HG03457 (cell line): ENCODE measurements at regions not wholly inside any gene's neighbourhood (a gene's known extent, or its start where the extent isn't known, plus 50 kb on each side); places are given as distances from the start of the nearest gene placed in this dataset.

Experiments
- ATAC-seq: cut with Tn5 transposase; IDR thresholded peaks from one replicate; pipeline ENCODE4 v1.9.1; 2021; ENCODE audit warnings: moderate number of reproducible peaks; ENCODE audit not compliant: unreplicated experiment

DNA sequence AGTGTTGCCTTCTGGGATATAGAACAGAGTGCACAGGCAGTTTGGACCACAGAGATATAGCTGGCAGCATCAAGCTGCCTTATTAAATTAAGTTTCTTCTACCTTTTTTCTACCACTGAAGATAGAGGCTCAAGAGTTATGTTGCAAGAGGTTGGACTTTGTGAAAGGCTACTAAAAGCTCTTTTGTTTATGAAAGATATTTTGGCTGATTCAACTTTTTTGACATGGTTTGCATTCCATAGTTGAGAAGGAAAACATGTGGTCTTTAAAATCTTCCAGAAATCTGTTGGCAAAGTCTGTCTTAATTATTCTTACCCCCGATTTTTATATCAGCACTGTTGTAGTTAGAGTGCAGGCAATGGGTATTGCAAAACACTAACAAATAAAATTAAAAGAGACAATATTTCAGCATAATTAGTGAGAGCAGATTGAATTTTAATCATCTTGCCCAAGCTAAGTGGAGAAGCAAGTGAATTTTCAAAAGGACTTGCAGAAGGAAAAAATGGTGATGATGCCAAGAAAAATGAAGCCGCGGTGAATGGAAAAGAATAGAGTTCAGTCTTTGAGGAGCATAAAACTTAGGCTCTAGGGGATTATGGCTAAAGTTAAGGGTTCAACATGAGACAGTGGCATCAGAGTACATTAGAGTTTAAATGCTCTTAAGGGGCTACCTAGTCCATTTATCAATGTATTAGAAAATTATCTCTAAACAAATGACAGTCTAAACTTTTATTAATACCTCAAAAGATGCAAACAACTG is 450.9 kb upstream of the CNTNAP2 start:
- ATAC-seq: no peak

DNA sequence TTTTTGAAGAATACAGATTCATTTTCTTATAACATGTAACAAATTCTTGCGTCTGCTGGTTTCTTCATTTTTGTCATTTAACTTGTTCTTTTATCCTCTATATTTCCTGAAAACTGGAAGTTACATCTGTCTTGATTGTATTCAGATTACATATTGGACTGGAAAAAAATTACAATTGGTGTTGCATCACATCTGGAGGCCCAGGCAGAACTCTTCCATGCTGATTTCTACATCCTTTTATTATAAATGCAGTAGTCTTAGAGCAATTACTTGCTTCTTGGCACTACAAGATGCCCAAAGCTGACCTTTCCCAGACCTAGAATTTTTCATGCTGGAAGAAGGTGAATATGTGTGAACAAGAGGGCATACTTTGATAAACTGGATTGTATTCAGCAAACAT is 460.9 kb upstream of the CNTNAP2 start:
- ATAC-seq: no peak

DNA sequence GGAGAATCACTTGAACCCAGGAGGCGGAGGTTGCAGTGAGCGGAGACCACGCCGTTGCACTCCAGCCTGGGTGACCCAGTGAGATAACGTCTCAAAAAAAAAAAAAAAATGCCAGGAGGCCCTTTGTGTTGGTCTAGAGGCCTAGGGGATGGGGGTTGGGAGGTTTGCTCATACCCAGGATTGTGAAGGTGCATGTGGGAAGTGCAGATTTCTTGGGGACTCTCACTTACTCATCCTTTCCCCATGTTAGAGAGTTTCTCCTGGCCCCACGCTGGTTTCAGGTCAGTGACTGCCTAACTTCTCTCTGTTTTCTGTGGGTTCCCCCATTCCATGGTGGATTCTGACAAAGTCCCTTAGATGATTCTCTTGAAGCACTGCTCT is 471.5 kb upstream of the CNTNAP2 start:
- ATAC-seq: no peak

DNA sequence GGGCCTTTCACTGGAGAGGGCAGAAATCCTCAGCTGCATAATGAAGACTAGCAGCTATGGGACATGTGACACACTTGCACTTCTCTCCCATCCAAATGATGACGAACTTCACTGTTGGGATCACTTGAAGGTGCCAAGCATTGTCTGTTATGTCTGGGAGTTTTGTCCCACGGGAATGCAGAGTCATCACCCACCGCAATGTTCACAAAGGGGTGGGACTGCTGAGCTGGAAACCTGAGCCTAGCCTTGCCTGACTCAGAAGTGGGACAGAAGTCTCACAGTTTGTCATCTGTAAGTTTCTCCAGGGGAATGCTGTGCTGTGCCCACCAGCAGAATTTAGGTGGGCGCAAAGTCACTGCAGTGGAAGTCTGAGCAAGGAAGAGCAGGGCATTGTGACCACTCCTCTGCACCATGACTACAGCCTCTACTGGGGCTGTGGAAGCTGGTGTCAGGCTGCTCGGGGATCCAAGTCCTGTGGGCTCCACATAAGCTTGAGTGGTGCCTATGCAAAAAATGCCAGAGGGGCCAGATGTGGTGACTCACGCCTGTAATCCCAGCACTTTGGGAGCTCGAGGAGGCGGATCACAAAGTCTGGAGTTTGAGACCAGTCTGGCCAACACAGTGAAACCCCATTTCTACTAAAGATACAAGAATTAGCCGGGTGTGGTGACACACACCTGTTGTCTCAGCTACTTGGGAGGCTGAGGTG is 472.0 kb upstream of the CNTNAP2 start:
- no peak for ATAC-seq

DNA sequence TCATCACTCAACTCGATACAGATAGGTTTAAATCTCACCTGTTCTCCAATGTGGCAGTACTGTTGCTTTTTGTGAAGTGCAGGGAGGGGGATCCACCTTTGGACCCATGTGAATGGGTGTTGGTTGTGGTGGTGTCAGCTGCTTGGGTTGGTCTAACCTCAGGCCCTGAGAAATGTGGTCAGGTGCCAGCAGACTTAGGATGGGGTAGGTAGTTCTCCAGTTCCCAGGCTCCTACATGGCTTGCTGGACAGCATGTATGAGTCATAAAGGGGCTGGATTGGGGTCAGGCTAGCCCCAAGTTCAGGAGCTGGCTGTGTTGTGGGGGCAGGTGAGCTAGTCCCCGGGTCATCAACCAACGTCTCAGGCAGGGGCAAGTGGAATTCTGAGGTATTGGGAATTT is 472.6 kb upstream of the CNTNAP2 start:
- ATAC-seq: no peak

DNA sequence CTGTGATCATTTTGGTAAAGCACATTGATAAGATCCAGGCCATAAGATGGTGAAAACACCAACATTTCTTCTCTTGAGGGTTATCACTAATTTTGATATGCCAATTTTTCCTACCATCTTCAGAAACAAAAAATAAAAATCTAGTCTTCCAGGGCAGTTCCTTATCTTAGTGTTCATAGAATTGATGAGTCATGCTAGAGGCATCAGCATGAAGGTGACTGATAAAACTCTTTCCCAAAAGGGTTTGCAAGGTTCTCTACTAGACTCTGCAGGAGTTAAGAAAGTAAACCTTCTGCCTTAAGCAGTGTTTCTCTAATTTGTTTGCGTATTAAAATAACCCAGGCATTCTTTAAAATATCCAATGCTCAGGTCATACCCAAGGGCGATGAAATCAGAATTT is 483.1 kb upstream of the CNTNAP2 start:
- no peak for ATAC-seq

DNA sequence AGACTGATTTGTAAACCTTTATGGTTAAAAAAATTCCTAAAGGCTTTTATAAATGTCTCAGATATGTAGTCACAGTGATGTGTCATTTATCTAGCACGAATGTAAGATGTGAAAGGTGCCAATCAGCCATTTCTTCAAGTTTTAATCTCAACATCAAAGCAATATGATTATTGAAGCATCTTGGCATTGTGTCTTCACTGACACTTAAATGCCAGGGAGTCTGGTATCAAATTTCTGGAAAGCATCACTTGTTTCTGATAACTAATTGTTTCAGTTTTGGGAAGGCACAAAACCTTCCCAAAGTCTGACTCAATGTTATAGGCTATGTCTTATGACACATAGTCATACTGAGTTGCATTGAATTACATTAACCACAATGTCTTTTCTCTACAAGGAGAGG is 492.0 kb upstream of the CNTNAP2 start:
- ATAC-seq: no peak

DNA sequence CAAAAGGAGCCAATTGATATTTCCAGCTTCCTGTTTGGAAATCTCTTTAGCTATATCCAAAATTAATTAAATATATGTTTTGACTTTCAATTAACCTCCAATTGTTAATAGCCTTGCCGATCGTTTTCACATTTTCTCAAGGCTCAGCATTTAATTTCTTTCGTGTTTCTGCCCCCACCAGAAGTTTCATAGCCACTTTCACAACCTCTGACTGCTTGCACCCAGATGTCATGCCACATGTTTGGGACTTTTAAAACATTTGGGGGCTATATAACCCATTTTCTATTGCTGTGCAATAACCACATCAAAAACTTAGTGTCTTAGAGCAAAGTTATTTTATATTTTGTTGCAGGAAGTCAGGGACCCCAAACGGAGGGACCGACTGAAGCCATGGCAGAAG is 510.6 kb upstream of the CNTNAP2 start:
- no peak for ATAC-seq

DNA sequence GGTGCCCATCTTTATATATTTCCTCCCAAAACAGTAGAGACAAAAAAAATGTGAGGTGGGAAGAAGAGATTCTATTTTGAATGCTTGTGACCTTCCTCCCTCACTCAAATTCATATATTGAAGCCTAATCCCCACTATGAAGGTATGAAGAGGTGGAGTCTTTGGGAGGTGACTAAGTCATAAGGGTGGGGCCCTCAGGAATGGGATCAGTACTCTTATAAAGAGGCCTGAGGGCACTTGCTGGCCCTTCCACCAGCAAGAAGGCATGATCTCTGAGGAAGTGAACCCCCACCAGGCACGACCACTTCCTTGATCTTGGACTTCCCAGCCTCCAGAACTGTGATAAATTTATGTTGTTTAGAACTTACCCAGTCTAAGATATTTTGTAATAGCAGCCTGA is 517.2 kb upstream of the CNTNAP2 start:
- no peak for ATAC-seq

DNA sequence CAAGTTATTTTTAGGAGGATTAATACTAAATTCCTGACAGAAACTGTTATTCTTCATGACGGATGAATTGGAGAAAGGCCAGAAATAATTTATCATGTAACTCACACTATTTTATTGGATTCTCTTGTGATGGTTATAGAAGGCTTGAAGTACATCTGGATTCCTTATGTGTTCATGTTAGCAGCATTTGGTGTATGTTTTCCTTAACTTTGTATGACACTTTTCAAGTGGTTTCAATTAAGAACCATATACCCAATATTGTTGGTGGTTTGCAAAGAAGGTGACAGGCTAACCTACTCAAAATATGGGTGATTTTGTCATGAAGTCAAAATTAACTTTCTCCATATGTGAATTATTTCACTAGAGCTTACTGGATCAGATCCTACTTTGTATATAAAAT is 532.2 kb upstream of the CNTNAP2 start:
- ATAC-seq: no peak

DNA sequence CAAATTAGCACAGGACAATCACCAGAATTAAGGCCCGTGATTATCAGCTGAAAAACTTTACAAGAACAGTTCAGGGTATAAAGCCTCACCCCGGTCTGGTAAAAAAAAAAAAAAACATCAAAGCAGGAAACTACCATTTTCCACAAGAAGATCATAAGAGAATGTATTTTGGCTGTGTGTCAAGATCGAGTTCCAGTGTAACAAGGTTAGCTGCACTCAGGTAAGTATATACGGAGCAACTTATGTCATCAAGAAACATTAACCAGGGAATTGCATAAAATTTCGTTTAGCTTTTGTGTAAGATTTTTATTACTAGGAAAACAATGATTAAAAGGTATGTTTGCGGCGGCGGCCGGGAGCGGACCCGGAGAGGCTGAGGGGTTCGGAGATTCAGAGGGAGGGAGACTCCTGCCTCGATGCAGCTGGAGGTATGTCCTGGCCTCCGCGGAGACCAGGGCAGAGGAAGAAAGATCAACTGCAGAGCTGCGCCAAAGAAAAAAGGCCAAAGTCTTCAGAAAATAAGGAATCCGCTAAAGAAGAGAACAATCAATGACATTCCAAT is 533.8 kb upstream of the CNTNAP2 start:
- no peak for ATAC-seq

DNA sequence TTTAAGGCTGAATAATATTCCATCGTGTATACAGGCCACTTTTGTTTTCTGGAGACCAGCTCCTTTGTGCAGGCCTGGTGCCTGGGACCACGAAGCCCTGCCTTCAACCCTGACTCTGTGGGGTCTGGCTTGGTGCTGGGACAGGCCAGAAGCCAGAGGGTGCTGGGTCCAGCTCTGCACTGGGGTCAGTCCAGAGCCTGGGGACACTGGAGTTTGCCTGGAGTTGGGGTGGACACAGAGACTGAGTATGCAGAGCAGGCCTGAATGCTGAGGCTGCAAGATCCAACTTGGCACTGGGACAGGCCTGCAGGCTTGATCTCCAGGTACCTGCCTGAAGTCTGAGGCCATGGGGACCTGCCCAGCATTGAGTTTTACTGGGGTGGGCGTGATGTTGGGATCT is 558.8 kb upstream of the CNTNAP2 start:
- no peak for ATAC-seq

DNA sequence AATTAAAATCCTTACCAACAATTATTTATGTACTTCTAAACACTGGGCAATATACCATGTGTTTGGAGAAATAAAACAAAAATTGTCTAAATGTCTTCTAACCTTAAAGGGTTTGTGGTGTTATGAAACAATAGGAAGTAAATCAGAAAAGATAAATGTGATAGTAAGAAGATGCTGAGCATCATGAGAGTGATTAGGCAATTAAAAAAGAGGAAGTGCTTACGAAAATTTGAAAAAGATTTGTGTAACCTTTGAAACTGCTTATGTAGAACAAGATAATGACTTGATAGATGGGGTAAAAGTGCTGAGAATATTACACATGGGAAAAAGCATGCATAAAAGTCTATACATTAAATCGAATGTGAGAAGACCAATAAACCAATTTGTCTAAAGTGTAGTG is 573.4 kb upstream of the CNTNAP2 start:
- no peak for ATAC-seq

DNA sequence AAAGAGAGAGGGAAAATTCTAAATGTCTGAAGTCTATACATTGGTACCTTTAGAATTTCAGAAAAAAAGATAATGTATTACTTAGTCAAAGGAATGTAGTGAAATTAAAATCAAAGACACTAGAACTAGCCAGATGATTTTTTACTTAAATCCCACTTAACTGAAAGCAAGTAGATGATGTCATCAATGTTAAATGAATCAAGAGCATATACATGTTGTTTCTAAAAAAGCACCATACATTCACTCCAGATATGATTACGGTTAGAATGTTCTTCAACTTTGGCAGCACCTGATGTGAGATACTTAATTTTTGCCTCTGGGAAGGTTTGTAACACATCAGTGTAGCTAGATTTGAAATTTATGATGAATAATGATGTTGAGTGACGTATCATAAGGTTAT is 576.7 kb upstream of the CNTNAP2 start:
- ATAC-seq: no peak

DNA sequence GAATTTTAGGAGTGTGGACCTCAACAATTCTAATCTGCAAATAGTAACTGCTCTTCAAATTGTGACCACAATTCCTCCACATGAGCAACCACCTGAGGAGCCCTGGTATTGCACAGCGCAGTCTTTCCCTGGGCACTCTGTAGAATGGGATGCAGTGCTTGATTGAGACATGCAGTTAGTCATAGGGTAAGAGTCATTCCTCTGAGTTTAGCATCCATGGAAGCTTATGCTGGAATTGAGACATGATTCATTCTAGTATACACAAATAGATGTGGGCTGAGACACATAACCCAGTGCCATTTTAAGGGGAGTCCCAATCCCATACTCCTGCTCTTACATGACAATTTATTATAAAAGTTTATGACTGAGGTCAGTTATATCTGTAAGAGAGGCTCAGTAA is 582.3 kb upstream of the CNTNAP2 start:
- ATAC-seq: no peak

DNA sequence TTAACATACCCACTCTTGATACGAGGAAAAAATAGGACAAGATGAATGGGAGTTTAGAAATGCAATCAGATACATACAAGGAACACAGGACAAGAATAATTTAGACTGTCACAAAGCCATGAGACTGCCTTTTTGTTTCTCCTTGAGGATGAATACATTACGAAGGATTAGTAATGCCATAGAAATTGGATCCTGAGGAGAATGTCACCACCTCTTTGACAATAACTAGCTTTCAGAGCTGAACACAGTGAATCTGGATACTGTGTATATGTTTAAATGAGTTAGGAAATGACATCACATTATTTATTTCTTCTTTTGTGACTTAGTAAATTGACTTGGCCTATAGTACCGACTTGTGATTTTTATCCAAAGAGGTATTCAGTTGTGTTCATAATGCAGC is 596.3 kb upstream of the CNTNAP2 start:
- no peak for ATAC-seq

DNA sequence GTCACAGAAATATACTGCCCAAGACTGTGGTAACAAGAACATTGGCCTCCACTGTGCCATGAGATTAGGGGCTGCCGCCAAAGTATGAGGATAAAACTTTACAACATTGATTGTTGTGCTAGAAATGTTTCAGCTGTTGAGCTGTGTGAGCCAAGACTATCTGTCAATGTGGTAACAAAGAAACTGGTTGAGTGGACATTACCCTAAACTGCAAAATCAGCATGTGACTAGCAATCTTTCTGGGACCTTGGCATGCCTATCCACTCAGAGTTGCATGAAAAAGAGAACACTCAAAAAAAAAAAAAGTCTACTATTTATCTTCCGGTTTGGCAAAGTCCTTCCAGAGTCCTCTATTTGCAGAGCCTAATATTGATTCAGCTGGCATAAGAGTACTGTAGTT is 605.6 kb upstream of the CNTNAP2 start:
- no peak for ATAC-seq

DNA sequence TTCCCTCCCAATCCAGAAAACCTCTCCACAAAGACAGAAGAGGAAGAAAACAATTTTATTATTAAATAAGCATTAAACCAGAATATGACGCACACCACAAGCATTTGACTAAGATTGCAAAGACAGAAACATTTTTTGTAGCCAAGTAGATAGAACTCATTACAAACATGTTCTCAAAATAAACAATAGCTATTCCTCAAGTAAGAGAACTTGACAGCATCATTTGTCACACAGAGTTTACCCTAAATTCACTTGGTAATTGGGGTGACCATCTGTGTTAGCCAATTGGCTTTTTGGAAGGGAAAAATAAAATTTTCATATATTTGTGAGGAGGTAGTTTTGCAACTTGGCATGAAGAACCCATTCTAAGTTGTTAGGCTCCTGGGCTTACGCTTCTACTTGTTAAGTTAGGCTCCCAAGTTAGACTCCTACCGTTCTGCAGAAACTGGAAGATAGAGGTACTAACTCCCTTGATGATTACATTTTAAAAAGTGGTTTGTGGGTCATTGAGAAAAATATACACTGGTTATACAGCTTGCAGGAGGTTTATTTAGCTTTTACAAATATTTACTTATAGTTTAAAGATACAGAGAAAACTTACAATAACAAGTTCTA is 618.6 kb upstream of the CNTNAP2 start:
- ATAC-seq: no peak

DNA sequence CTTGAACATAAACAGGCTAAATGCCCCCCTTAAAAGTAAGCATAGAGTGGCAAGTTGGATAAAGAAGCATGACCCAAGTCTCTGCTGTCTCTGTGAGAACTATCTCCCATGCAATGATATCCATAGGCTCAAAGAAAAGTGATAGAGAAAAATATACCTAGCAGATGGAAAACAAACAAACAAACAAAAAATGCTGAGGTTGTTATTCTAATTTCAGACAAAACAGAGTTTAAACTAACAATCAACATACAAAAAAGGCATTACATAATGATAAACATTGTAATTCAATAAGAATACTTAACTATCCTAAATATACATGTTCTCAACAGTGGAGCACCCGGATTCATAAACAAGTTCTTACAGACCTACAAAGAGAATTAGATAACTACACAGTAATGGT is 626.2 kb upstream of the CNTNAP2 start:
- ATAC-seq: no peak

DNA sequence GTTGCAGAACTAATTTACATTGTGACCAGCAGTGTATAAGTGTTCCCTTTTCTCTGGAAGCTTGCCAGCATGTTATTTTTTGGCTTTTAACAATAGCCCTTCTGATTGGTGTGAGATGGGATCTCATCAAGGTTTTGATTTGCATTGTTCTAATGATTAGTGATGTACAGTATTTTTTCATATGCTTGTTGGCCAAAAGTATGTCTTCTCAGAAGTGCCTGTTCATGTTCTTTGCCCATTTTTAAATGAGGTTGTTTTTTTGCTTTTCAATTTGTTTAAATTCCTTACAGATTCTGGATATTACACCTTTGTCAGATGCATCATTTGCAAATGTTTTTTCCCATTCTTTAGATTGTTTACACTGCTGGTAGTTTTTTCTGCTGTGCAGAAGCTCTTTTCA is 627.0 kb upstream of the CNTNAP2 start:
- ATAC-seq: no peak

DNA sequence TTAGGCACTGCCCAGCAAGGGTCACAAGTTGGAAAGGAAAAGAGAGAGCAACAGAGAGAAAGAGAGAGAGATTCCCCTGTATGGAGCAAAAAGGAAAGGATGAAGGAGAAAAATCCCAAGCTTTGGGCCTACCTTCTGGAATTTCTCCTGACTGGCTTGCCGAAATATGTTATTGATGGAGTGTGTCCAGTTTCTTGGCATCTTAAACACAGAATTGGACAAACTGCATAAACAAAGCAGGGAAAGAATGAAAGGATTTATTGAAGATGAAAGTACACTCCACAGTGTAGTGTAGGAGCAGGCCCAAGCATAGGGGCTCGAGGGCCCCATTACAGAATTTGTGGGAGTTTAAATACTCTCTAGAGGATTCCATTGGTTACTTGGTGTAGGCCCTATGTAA is 627.8 kb upstream of the CNTNAP2 start:
- no peak for ATAC-seq

DNA sequence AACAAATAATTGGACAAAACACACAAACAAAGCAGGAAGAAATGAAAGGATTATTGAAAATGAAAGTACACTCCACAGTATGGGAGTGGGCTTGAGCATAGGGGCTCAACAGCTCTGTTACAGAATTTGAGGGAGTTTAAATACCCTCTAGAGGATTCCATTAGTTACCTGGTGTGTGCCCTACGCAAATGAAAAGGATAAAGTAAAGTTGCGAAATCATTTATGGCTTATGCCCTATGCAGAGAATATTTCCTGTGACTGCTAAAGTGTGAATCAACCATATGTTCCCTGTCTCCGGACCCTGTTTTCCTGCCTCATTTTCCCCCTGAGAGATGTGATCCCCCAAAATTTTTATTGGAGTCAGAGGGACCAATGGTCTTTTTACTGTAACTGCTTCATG is 634.6 kb upstream of the CNTNAP2 start:
- no peak for ATAC-seq
